ENCODE measurements at regions not wholly inside any gene's neighbourhood (a gene's known extent, or its start where the extent isn't known, plus 50 kb on each side); places are given as distances from the start of the nearest gene placed in this dataset.

DNA sequence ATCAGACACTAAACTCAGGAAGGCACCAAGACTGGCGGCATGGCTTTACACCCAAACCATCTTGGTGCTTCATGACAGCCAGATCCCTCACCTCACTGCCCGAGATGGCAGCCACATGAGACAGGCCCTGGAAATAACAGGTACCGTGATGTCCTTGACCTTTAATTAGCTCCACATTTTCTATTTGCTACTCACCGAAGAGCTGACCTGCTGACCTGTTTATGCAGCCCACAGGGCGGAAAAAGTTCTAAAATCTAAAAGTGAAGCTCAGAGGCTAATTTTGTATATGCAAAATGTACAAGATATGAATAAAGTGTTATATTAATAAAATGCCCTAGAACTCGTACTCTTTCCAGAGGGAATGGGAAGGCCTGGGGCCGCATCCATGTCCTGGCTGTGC is 51.6 kb upstream of the RASGEF1A start:
- H4K20me1 ChIP-seq (ENCODE audit: control insufficient read depth, extremely low read depth, insufficient read depth, low read length), result no peaks in the 10 kb centered on the region
- H3K4me1 ChIP-seq (ENCODE audit: control insufficient read depth, extremely low read depth, insufficient read depth, low read length), result no peaks in the 10 kb centered on the region
- no peaks in the 10 kb centered on the region for H3K79me2 ChIP-seq (ENCODE audit: control insufficient read depth, insufficient read depth, low read length)
- no peak overlapping the region for H3K27ac ChIP-seq (ENCODE audit: control insufficient read depth, insufficient read depth, low read length)
- H3K4me2 ChIP-seq (ENCODE audit: control insufficient read depth, extremely low read depth, insufficient read depth, low read depth, low read length), result no peak overlapping the region
- H3K4me3 ChIP-seq (ENCODE audit: control insufficient read depth in 2 of 3, extremely low read depth in 1 of 3, insufficient read depth in 2 of 3, low read depth in 1 of 3, low read length in 3 of 3), result no peak overlapping the region
- peaks cover 6% of the 10 kb centered on the region for H3K27me3 ChIP-seq (ENCODE audit: control insufficient read depth, extremely low read depth, insufficient read depth, low read length)
- H2AFZ ChIP-seq (ENCODE audit: control insufficient read depth, low read length), result no peak overlapping the region
- DNase-seq (ENCODE audit: low read depth, low spot score), result no peak
- dilution Hi-C loops (cut with MboI; ENCODE audit: extremely low pct_ligation_motif_present, low sequenced_read_pairs), result no loop called here
- no peaks in the 10 kb centered on the region for H3K9me1 ChIP-seq (ENCODE audit: control insufficient read depth, extremely low read depth, insufficient read depth, low read length)
- no peak for TF ChIP-seq EZH2 (IDR thresholded peaks at IDR 0.05; ENCODE audit: low read length)
- TF ChIP-seq, protein P1, sequence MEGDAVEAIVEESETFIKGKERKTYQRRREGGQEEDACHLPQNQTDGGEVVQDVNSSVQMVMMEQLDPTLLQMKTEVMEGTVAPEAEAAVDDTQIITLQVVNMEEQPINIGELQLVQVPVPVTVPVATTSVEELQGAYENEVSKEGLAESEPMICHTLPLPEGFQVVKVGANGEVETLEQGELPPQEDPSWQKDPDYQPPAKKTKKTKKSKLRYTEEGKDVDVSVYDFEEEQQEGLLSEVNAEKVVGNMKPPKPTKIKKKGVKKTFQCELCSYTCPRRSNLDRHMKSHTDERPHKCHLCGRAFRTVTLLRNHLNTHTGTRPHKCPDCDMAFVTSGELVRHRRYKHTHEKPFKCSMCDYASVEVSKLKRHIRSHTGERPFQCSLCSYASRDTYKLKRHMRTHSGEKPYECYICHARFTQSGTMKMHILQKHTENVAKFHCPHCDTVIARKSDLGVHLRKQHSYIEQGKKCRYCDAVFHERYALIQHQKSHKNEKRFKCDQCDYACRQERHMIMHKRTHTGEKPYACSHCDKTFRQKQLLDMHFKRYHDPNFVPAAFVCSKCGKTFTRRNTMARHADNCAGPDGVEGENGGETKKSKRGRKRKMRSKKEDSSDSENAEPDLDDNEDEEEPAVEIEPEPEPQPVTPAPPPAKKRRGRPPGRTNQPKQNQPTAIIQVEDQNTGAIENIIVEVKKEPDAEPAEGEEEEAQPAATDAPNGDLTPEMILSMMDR (optimal IDR thresholded peaks at IDR 0.05 in 1 of 3, IDR thresholded peaks at IDR 0.05 in 1 of 3, conservative IDR thresholded peaks at IDR 0.05 in 1 of 3; ENCODE audit: extremely low read depth in 1 of 3, insufficient read depth in 2 of 3, low read length in 3 of 3), result no peak
- H3K9me3 ChIP-seq (ENCODE audit: control insufficient read depth, low read depth, low read length), result no peaks in the 10 kb centered on the region
- H3K9ac ChIP-seq (ENCODE audit: control insufficient read depth, extremely low read depth, insufficient read depth, low read length), result no peak overlapping the region
- no peaks in the 10 kb centered on the region for H3K36me3 ChIP-seq (ENCODE audit: control insufficient read depth in 2 of 2, extremely low read depth in 1 of 2, insufficient read depth in 2 of 2, low read length in 2 of 2)
- FAIRE-seq, result no peak

- H2AFZ ChIP-seq (ENCODE audit: control insufficient read depth, low read length), result no peak overlapping the region
- TF ChIP-seq, protein P1 (optimal IDR thresholded peaks at IDR 0.05 in 1 of 3, IDR thresholded peaks at IDR 0.05 in 1 of 3, conservative IDR thresholded peaks at IDR 0.05 in 1 of 3; ENCODE audit: extremely low read depth in 1 of 3, insufficient read depth in 2 of 3, low read length in 3 of 3), result no peak
- TF ChIP-seq EZH2 (IDR thresholded peaks at IDR 0.05; ENCODE audit: low read length), result no peak
- H3K36me3 ChIP-seq (ENCODE audit: control insufficient read depth in 2 of 2, extremely low read depth in 1 of 2, insufficient read depth in 2 of 2, low read length in 2 of 2), result no peaks in the 10 kb centered on the region
- H3K27ac ChIP-seq (ENCODE audit: control insufficient read depth, insufficient read depth, low read length), result no peak overlapping the region
- no peaks in the 10 kb centered on the region for H4K20me1 ChIP-seq (ENCODE audit: control insufficient read depth, extremely low read depth, insufficient read depth, low read length)
- H3K9ac ChIP-seq (ENCODE audit: control insufficient read depth, extremely low read depth, insufficient read depth, low read length), result no peak overlapping the region
- H3K4me1 ChIP-seq (ENCODE audit: control insufficient read depth, extremely low read depth, insufficient read depth, low read length), result no peaks in the 10 kb centered on the region
- FAIRE-seq, result no peak
- H3K4me3 ChIP-seq (ENCODE audit: control insufficient read depth in 2 of 3, extremely low read depth in 1 of 3, insufficient read depth in 2 of 3, low read depth in 1 of 3, low read length in 3 of 3), result no peak overlapping the region
- no peaks in the 10 kb centered on the region for H3K79me2 ChIP-seq (ENCODE audit: control insufficient read depth, insufficient read depth, low read length)
- dilution Hi-C loops (cut with MboI; ENCODE audit: extremely low pct_ligation_motif_present, low sequenced_read_pairs), result no loop called here
- no peak overlapping the region for H3K4me2 ChIP-seq (ENCODE audit: control insufficient read depth, extremely low read depth, insufficient read depth, low read depth, low read length)
- no peaks in the 10 kb centered on the region for H3K9me1 ChIP-seq (ENCODE audit: control insufficient read depth, extremely low read depth, insufficient read depth, low read length)
- no peak for DNase-seq (ENCODE audit: low read depth, low spot score)
- H3K9me3 ChIP-seq (ENCODE audit: control insufficient read depth, low read depth, low read length), result no peaks in the 10 kb centered on the region
- peaks cover 6% of the 10 kb centered on the region for H3K27me3 ChIP-seq (ENCODE audit: control insufficient read depth, extremely low read depth, insufficient read depth, low read length)
Observed at GRCh38 chr10:43317422-43317821, 50.6 kb upstream of the RASGEF1A start.

Measured in keratinocyte (primary cell).